ENCODE measurements at regions not wholly inside any gene's neighbourhood (a gene's known extent, or its start where the extent isn't known, plus 50 kb on each side); places are given as distances from the start of the nearest gene placed in this dataset.
"Not testable (repeated sequence)": the region's sequence is repeated elsewhere in the genome, so short reads cannot be mapped to it uniquely, and the experiment has no call there.

DNA sequence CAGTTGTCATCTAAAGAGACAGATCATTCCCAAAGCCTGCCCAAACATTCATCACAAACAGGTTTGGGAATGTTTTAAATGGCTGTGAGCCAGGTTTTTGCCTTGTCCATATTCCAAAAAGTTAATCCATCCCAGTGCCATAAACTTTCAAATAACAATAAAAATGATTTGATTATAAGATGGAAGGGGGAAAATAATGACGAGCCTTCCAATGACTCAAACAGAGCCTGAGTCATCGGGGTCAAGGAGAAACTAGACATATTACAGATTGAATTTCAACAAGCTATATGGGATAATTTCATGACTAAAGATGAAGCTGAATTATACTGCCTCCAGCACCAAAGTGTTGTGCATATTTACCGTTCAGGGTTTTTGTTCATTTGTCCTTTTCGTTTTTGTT is 195.8 kb upstream of the PKN2 start:
- DNase-seq = no peak

- no peak for DNase-seq
Observed at GRCh38 chr1:88490676-88491075, 193.4 kb upstream of the PKN2 start.

DNA sequence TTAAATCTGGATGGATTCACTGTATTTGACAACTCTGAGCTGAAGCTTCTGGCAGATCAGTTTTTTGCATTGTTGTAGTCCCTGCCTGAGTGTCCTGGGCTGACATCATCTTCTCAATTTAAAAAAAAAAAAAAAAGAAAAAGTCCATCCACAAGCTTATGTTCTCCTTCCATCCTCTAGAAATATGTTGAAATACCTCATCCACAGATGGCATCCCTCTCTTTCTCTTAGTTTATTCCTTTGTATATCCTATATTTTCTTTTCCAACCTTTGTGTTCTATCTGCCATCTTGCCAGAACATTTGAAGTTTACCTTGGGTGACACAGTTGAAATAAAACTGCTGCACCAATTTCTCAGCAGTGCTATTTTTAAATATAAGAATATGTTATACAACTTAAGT is 184.4 kb upstream of the PKN2 start:
- no peak for DNase-seq

GRCh38 chr1:88502886-88503285 is 181.2 kb upstream of the PKN2 start:
- DNase-seq = no peak

GRCh38 chr1:88503646-88504045 is 180.4 kb upstream of the PKN2 start:
- DNase-seq = no peak

- DNase-seq = no peak
Observed at GRCh38 chr1:88504601-88505000, 179.5 kb upstream of the PKN2 start.

- DNase-seq = no peak
Observed at GRCh38 chr1:88509379-88509778, 174.7 kb upstream of the PKN2 start.

DNA sequence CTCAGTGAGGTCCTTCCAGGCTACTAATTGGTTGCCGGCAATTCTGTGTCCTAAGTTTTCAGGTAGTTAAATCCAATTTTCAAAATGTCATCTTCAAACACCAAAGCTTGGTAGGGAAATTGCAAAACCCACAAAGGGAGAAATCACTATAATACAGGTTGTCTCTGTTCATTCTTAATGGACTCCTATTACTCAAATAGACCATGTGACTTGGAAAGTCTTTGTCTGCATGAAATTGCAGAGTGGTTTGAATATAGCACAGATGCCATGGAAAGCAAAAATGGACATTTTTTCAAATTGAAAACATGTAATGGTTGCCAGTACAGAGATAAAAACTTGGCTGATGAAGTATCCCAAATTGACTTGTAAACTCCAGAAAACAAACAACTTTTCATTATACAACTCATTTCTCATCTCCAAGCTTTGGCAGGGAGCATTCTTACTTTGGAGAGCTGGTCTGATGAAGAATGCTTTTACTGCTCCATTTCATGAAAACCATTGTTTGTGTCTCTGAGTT is 169.5 kb upstream of the PKN2 start:
- DNase-seq = no peak

DNA sequence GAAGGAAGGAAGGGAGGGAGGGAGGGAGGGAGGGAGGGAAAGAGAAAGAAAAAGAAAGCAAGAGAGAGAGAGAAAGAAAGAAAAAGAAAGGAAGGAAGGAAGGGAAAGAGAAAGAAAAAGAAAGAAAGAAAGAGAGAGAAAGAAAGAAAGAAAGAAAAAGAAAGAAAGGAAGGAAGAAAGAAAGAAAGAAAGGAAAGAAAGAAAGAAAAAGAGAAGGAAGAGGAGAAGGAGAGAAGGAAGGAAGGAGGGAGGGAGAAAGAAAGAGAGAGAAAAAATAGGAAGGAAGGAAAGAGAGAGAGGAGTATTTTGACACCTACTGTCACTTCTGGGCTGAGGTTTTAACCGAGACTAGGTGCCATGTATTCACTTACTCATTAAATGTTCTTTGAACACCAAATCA is 166.6 kb upstream of the PKN2 start:
- not testable (repeated sequence) for DNase-seq

- DNase-seq = no peak
Observed at GRCh38 chr1:88519156-88519555, 164.9 kb upstream of the PKN2 start.

- no peak for DNase-seq
Observed at GRCh38 chr1:88523854-88524528, 160.1 kb upstream of the PKN2 start.

GRCh38 chr1:88526456-88526855 is 157.6 kb upstream of the PKN2 start:
- DNase-seq = no peak

GRCh38 chr1:88528792-88529191 is 155.3 kb upstream of the PKN2 start:
- no peak for DNase-seq

DNA sequence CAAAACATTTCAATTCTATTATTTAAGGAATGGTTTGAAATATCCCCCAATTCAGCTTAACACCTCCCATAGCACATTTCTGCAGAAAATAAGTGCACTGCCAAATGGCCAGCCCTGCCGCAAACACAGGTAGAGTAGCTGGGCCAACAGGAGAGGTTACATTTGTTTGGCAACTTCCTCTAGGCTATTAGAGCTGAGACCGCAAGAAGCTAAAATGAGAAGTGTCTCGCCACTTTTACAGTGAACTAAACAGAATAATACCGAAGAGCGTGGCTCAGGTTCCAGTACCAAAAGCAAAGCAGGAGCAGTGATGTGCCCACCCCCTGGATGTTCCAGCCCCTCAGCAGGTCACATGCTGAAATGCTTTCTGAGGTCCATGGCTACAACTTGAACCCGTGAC is 154.5 kb upstream of the PKN2 start:
- no peak for DNase-seq

GRCh38 chr1:88530246-88530645 is 153.8 kb upstream of the PKN2 start:
- DNase-seq = no peak

- DNase-seq = no peak
Observed at GRCh38 chr1:88537787-88538186, 146.3 kb upstream of the PKN2 start.

GRCh38 chr1:88538222-88538899 is 145.7 kb upstream of the PKN2 start:
- no peak for DNase-seq

DNA sequence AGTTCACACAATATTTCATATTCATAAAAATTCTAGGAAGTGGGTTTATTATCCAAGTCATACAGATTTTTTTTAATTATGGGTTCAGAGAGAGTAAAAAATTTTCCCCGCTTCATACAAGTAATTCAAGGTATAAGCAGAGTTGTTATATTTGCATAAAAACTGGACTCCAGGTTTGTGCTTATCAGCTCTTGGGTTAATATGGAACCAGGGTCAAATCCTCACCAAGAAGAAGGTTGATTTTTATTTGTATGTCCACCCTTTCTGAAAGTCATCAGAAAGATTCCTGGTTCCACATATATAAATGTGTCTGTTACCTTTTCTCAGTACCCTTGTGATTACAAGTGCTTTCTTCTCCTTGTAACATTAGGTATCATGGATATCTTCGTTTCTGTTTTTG is 143.8 kb upstream of the PKN2 start:
- DNase-seq = no peak

- DNase-seq = no peak
Observed at GRCh38 chr1:88541596-88541995, 142.5 kb upstream of the PKN2 start.

GRCh38 chr1:88544195-88544594 is 139.9 kb upstream of the PKN2 start:
- no peak for DNase-seq

GRCh38 chr1:88549536-88549935 is 134.5 kb upstream of the PKN2 start:
- DNase-seq = no peak

DNA sequence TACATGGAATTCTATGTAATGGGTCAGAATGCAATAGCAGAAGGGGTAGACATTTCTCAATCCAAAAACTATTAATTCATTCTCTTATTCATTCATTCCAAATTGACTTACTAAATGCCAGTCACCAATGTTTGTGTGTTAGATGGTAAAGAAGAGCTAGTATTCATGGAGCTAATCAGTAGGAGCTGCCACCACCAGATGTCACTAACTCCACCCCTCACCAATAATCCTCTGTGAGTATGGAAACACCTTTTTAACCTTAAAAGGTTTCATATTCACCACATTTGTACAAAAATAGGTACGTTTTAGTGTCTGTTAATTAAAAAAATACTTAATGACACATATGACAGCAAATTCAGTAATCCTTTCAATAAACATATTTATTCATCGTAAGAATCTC is 131.8 kb upstream of the PKN2 start:
- DNase-seq = no peak

DNA sequence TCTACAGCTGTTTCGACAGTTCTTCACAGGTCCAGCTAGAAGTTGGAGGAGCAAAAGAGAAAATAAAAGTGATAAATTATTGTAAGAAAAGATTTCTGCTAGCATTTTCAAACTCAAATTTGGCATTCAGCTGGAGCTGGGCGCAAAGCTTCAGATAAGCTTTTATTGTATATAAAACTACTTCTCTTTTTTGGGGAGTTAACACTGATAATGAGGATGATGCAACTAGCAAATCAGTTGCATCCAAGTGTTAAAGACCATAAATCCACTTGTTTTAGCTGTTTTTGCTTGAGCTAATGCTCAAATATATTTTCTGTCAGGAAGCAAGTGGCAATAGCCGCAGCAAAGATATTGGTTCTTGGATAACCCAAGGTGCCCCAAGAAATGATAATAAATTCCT is 127.1 kb upstream of the PKN2 start:
- no peak for DNase-seq

GRCh38 chr1:88560621-88561020 is 123.5 kb upstream of the PKN2 start:
- DNase-seq = no peak
